Stimulated activated CD8-positive, alpha-beta memory T cell treated with anti-CD3 and anti-CD28 coated beads, Interleukin-7, amount 100 ng/mL, for 1 hour (primary cell): ENCODE measurements at regions not wholly inside any gene's neighbourhood (a gene's known extent, or its start where the extent isn't known, plus 50 kb on each side); places are given as distances from the start of the nearest gene placed in this dataset.
"Not testable (repeated sequence)": the region's sequence is repeated elsewhere in the genome, so short reads cannot be mapped to it uniquely, and the experiment has no call there.

Experiments
- DNase-seq, 2 donors: peaks; one replicate each; pipeline ENCODE4 v3.0.0-alpha.2; 2020; ENCODE audit warnings: low read depth in 2 of 2

- no peak for DNase-seq
Observed at GRCh38 chr5:82894716-82895115, 182.5 kb downstream of the TMEM167A start.

DNA sequence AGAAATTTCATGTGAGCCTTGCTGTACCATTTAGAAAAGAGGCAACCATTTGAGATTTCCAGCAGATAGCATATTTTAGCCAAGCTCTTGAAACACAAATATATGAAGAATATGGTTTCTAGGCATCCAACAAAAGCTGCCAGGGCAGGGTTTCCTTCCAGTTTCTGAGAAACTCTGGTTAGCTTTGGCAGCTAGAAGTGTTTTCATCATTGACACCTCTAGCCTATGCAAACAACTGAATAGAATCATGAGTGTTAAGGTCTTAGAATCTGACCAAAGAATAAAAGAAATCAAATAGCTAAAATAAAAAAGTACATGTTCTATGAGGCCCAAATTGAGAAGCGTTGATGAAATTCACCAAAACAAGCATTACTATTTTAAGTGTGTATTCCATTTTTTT is 188.1 kb downstream of the TMEM167A start:
- no peak for DNase-seq

GRCh38 chr5:82886911-82887310 is 190.3 kb downstream of the TMEM167A start:
- DNase-seq = no peak

DNA sequence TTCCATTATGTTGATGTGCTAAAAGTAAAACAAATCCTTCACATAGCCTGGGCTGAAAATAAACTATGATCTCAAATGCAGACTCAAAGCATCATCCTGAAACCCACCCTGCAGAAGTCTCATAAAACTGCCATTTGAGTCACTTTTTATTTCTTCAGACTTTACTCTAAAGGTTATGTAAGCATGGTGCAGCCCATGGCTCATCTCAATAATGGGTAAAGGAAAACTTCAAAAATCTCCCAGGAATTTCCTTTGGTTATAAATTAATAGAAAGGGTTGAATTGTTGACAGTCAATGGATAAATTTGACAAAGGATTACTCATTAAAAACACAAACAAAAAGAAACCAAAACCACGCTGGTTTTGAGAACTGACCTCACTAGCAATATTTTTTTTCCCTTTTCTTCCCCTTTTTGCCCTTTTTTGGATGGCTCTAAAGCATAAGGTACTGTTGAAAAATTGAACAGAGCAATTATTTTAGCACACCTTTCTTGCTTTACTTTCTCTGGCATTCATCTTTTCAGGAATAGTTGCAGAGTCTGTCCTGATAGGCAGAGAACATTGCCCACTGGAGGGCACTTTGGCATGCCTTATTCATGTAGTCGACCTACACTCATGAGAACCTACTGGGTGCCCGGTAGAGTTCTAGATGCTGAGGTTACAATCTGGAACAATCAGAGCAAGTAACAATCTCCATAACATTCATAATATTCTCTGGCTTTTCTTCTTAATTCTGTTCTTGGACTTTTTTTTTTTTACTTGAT is 191.4 kb downstream of the TMEM167A start:
- no peak for DNase-seq

GRCh38 chr5:82884821-82885471 is 192.2 kb downstream of the TMEM167A start:
- DNase-seq = no peak

GRCh38 chr5:82882316-82882715 is 194.9 kb downstream of the TMEM167A start:
- no peak for DNase-seq

GRCh38 chr5:82881571-82882174 is 195.5 kb downstream of the TMEM167A start:
- DNase-seq = no peak

- no peak for DNase-seq
Observed at GRCh38 chr5:82879089-82879488, 198.1 kb downstream of the TMEM167A start.

DNA sequence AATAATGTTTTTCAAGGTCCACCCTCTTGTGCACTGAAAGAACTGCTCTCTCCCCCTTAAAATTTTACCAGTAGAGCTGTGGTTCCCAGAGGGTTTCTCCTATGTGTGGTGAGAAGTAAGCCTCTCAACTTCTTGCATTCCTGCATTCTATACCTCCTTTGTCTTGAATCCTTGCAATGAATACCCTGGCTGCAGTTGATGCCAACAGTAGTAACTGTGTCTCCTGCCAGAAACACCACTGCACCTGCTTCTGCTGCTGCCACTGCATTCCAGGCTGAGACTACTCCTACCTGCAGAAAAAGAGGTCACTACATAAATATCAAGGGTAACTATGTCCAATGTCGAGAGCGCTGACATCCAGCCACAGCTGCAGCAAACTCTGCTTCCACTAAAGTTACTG is 203.7 kb downstream of the TMEM167A start:
- DNase-seq = no peak

- DNase-seq = not testable (repeated sequence)
Observed at GRCh38 chr5:82872321-82873288, 204.6 kb downstream of the TMEM167A start.

- no peak for DNase-seq
Observed at GRCh38 chr5:82865625-82866024, 211.6 kb downstream of the TMEM167A start.

DNA sequence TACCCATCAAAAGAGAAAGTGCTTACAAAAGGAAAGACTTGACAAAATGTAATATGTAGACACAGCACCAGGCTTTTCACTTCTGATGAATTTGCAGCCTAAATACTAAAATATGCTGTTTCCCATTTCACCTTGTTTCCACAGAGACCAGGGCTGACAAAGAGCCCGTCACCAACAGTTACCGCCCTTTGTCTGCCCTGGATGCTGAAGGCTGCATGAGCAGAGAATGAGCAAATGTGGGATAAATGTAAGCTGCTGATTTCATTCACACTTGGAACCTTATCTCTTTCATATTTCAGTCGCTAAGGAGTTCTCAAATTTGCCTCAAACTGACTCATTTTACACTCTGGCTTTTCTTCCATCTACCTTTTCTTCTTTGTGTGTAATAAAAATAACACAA is 213.9 kb downstream of the TMEM167A start:
- no peak for DNase-seq

- DNase-seq = no peak
Observed at GRCh38 chr5:82862711-82863110, 214.5 kb downstream of the TMEM167A start.

GRCh38 chr5:82862261-82862660 is 214.9 kb downstream of the TMEM167A start:
- no peak for DNase-seq

DNA sequence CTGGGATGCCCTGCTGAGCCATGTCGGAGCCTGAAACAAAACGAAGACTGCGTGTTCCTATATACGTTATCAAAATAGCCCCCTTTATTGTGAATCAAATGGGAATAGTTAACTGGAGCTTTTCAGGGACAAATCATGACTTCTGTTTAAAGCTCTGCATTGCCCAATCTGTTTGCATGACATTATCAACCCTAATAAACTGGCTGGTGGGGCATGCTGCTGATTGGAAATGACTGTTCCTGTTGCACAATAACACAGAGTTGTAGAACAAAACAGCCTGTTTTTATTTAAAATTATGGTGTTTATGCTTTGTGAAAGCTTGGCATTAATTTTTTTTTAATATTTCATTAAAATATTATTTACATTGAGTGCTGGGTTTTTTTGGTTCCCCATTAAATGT is 215.5 kb downstream of the TMEM167A start:
- no peak for DNase-seq

DNA sequence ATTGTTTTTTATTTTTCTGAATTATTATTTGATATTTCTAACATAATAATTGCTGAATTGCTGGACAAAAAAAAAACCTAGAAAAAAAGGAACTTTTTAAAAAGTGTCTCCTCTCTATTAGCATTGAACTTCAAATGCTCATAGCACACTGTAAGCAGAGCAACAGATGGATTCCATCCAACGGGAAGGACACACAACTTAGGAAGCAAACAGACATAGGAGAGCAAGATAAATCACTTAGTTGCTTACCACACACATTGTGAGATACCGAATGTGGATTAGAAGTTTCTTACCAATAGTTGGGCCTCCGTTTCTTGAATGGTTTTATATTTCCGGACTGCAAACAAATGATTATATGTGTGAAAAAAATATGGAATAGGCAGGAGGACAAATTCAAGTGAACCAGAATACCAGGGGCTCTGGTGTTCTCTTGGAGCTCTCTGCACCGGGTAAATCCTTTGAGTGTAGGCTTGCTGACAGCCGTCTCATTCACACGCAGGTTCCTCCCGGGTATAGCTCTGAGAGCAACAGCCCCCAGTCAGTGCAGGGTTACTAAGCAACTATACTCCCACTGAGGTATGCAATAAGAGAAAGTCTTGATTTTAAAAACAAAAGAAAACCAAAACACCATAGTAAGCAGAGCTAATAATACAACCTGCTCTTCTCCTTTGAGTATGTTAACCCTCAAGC is 217.6 kb downstream of the TMEM167A start:
- no peak for DNase-seq

DNA sequence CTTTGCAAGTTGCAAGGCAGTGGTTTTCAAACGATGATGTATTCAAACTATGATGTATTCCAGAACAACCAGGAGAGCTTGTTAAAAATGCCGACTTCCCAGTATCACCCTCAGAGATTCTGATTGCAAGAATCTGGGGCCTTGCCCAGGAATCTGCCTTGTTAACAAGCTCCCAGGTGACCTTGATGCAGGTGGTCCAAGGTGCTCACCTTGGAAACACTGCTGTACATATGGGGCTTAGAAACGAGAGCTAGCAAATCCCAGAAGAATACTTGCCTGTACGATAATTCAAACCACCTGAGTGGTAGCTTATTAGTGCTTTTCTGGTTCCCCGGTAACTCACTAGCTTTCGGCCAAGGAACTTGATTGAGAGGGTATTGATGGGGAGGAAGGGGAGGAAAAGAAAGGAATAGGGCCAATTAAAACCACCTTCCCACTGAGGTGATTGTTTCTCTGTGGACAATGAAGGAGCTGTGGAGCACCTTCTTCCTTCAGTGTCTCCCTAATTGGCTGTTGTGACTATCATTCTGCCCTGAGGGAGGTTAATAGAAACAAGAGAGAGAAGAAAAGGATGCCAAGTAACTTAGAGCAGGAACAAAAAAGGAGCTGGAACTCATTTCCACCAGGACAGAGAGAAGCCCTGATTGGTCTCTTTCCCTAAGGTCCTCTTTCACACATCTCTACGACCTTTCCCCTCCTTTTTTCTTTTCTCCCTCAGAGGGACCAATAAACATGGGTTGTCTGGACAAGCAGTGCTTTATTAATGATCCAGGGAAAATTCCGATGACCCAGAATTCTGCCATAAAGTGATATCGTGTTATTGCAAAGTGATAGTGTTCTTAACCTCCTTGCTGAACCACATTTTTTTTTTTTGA is 218.8 kb downstream of the TMEM167A start:
- no peak for DNase-seq

DNA sequence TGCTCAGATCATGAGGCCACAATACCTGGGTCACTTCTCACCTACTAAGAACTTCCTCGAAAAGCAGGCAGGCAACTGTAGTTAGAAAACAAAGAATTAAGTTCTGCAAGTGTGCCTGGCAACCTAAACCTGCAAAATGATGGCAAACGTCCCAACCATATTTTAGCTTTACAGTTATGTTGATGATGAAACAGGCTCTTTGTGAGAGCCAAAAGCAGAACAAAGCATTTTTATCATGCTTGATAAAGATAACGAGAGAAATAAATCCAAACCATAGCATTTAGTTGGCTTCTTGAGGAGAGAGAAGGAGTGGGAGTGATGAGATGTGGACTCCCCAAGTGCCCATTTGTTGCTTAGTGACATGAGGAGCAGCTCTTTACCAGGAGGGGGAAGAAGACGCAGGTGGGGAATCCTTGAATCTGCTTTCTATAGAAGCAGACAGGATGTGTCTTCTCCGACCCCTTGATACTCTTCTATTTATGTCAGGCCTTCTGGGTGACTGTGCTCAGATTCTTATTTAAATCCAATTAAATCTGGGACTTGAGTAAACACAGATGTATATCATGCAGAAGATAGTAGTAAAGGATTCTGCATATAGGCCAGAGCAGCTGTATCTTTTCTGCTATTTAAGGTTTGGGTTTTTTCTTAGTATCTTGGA is 221.2 kb downstream of the TMEM167A start:
- no peak for DNase-seq

GRCh38 chr5:82854956-82855355 is 222.2 kb downstream of the TMEM167A start:
- DNase-seq = no peak

- DNase-seq = no peak
Observed at GRCh38 chr5:82851471-82851870, 225.7 kb downstream of the TMEM167A start.
